ENCODE measurements at regions not wholly inside any gene's neighbourhood (a gene's known extent, or its start where the extent isn't known, plus 50 kb on each side); places are given as distances from the start of the nearest gene placed in this dataset.

DNA sequence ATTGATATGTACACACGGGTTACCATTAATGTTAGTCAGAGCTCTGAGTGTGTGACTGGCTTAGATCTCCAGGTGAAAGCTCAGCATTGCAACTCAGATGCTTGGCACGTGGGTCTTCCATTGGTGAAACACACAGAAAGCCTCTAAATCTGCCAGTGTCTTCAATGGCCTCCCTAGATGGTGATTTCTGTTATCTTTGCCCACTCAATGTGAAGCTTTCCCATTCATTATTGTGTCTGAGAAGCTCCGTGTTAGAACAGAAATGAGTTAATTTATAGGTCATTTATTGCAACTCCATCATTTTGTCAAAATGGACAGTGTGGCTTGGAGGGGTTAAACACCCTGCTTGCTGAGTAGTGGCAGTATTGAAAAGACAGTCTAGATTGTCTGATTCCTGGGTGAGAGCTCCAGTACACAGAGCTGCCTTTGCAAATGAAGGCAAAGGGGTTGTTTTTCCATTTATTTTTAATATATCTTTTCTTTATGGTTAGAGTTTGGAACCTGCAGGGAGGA is 64.7 kb upstream of the GCFC2 start:
- TF ChIP-seq, protein P1, sequence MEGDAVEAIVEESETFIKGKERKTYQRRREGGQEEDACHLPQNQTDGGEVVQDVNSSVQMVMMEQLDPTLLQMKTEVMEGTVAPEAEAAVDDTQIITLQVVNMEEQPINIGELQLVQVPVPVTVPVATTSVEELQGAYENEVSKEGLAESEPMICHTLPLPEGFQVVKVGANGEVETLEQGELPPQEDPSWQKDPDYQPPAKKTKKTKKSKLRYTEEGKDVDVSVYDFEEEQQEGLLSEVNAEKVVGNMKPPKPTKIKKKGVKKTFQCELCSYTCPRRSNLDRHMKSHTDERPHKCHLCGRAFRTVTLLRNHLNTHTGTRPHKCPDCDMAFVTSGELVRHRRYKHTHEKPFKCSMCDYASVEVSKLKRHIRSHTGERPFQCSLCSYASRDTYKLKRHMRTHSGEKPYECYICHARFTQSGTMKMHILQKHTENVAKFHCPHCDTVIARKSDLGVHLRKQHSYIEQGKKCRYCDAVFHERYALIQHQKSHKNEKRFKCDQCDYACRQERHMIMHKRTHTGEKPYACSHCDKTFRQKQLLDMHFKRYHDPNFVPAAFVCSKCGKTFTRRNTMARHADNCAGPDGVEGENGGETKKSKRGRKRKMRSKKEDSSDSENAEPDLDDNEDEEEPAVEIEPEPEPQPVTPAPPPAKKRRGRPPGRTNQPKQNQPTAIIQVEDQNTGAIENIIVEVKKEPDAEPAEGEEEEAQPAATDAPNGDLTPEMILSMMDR (IDR thresholded peaks at IDR 0.05), result no peak
- TF ChIP-seq POLR2A (IDR thresholded peaks at IDR 0.05), result no peak
